Endothelial cell of umbilical vein (primary cell): ENCODE measurements at regions not wholly inside any gene's neighbourhood (a gene's known extent, or its start where the extent isn't known, plus 50 kb on each side); places are given as distances from the start of the nearest gene placed in this dataset.
A peak's percentile ranks its signal among the peaks of the same experiment; 100 is the strongest.

Experiments
- BruUV-seq: library from RNA; stranded (reverse); fragments of 400-500 nt; replicated peaks from 2 replicates; lab custom pipeline; 2021; lab: Mats Ljungman, UMichigan
- CTCF ChIA-PET: fragments of 300-600, 350-600 bp; sonication (Branson Sonifier 250); formaldehyde crosslinking; loops from one replicate; lab custom pipeline; 2021; ENCODE audit warnings: antibody characterized with exemption, inconsistent platforms; lab: Charles Lee
- POLR2A ChIA-PET: fragments of 300-600, 350-600 bp; sonication (Branson Sonifier 250); formaldehyde crosslinking; loops from one replicate; lab custom pipeline; 2021; ENCODE audit warnings: antibody characterized with exemption, inconsistent platforms; lab: Charles Lee
- DNase-seq: peaks from one replicate; pipeline ENCODE4 v3.0.0-alpha.2; 2011; ENCODE audit warnings: low read depth, low spot score
- FAIRE-seq: peaks from 2 replicates; lab custom pipeline; 2011; peaks lifted over from hg19 to GRCh38; lab: Jason Lieb, UNC
- H2AFZ ChIP-seq: 2 replicates; pipeline ENCODE4 v1.6.0; 2012; ENCODE audit warnings: low read depth, low read length, control low read depth, inconsistent platforms
- H3K27ac ChIP-seq: 2 replicates; pipeline ENCODE4 v1.5.1; 2011; ENCODE audit warnings: low read depth, mild to moderate bottlenecking, control low read depth, low read length, moderate library complexity; ENCODE audit not compliant: insufficient read depth
- H3K27me3 ChIP-seq, 2 experiments: 2 replicates each; pipeline versions ENCODE4 v1.6.0 to v1.6.1; 2011; ENCODE audit warnings: low read length in 2 of 2, mixed read lengths in 1 of 2; ENCODE audit not compliant: control insufficient read depth in 2 of 2, insufficient read depth in 2 of 2
- H3K36me3 ChIP-seq, 2 experiments: 2 replicates in 1 of 2; 3 replicates in 1 of 2; pipeline ENCODE4 v1.5.1; 2011; ENCODE audit warnings: low read length in 2 of 2, mild to moderate bottlenecking in 1 of 2, moderate library complexity in 1 of 2; ENCODE audit not compliant: control insufficient read depth in 2 of 2, insufficient read depth in 2 of 2; ENCODE audit errors: extremely low read depth in 1 of 2
- H3K4me1 ChIP-seq: 3 replicates; pipeline ENCODE4 v1.5.1; 2011; ENCODE audit warnings: mild to moderate bottlenecking, low read length; ENCODE audit not compliant: control insufficient read depth, insufficient read depth; ENCODE audit errors: extremely low read depth
- H3K4me2 ChIP-seq: 2 replicates; pipeline ENCODE4 v1.6.1; 2011; ENCODE audit warnings: low read length, control low read depth, mixed read lengths; ENCODE audit not compliant: insufficient read depth
- H3K4me3 ChIP-seq, 3 experiments: fragments of 200-600 bp in 1 of 3; sonication (generic), shearing (Covaris generic) in 1 of 3; replicated peaks in 1 of 3; 2 replicates each; pipeline ENCODE4 v1.5.1; 2011 to 2016; ENCODE audit warnings: control low read depth in 3 of 3, low read length in 3 of 3, mild to moderate bottlenecking in 2 of 3, inconsistent platforms in 1 of 3, low read depth in 1 of 3, moderate library complexity in 1 of 3; ENCODE audit not compliant: insufficient read depth in 1 of 3
- H3K79me2 ChIP-seq: 2 replicates; pipeline ENCODE4 v1.6.0; 2012; ENCODE audit warnings: low read length, inconsistent platforms; ENCODE audit not compliant: control insufficient read depth, insufficient read depth
- H3K9ac ChIP-seq: replicated peaks from 2 replicates; pipeline ENCODE3; 2011; ENCODE audit warnings: low read length, control low read depth; ENCODE audit not compliant: insufficient read depth; ENCODE audit errors: extremely low read depth
- H3K9me1 ChIP-seq: replicated peaks from 3 replicates; pipeline ENCODE4 v1.6.0; 2011; ENCODE audit warnings: mild to moderate bottlenecking, low read length; ENCODE audit not compliant: control insufficient read depth, insufficient read depth; ENCODE audit errors: extremely low read depth
- H3K9me3 ChIP-seq: replicated peaks from 2 replicates; pipeline ENCODE4 v1.5.1; 2012; ENCODE audit warnings: low read length, inconsistent platforms; ENCODE audit not compliant: control insufficient read depth, insufficient read depth
- H4K20me1 ChIP-seq: replicated peaks from 2 replicates; pipeline ENCODE3; 2011; ENCODE audit warnings: mild to moderate bottlenecking, low read length; ENCODE audit not compliant: control insufficient read depth, insufficient read depth; ENCODE audit errors: extremely low read depth
- EZH2 ChIP-seq: IDR thresholded peaks from 2 replicates; pipeline ENCODE4 v1.6.1; 2012; ENCODE audit warnings: borderline replicate concordance, low read depth, mild to moderate bottlenecking, moderate library complexity, low read length, inconsistent platforms; ENCODE audit not compliant: severe bottlenecking
- FOS ChIP-seq: IDR thresholded peaks from 2 replicates; pipeline ENCODE4 v1.6.1; 2011; ENCODE audit warnings: mild to moderate bottlenecking, low read length, moderate library complexity, borderline replicate concordance; ENCODE audit not compliant: insufficient read depth
- GATA2 ChIP-seq: IDR thresholded peaks from 2 replicates; pipeline ENCODE4 v1.7.0; 2011; ENCODE audit warnings: low read depth, mild to moderate bottlenecking, moderate library complexity, mixed read lengths, low read length; ENCODE audit not compliant: insufficient read length, insufficient read depth
- JUN ChIP-seq: IDR thresholded peaks from 2 replicates; pipeline ENCODE4 v1.6.1; 2011; ENCODE audit warnings: borderline replicate concordance, low read depth; ENCODE audit not compliant: insufficient read length, insufficient read depth
- MYC ChIP-seq: IDR thresholded peaks from one replicate; pipeline ENCODE4 v1.6.1; 2011; ENCODE audit warnings: mild to moderate bottlenecking, low read depth, low read length
- POLR2A ChIP-seq: IDR thresholded peaks from 2 replicates; pipeline ENCODE4 v1.6.1; 2012; ENCODE audit warnings: low read depth, mild to moderate bottlenecking, control low read depth, low read length
- POLR2AphosphoS5 ChIP-seq: IDR thresholded peaks from 2 replicates; pipeline ENCODE4 v1.6.1; 2012; ENCODE audit warnings: low read depth, mild to moderate bottlenecking, control low read depth, low read length, moderate library complexity; ENCODE audit not compliant: insufficient read depth
- dilution Hi-C: fragments of 300-500 bp; cut with MboI; formaldehyde crosslinking; loops from one replicate; pipeline ENCODE4 v1.15.0; 2019; ENCODE audit warnings: low sequenced_read_pairs; ENCODE audit not compliant: extremely low pct_ligation_motif_present
- intact Hi-C: fragments of 100-400 bp; cut with micrococcal nuclease; formaldehyde crosslinking; loops from one replicate; pipeline ENCODE4 v1.10.0; 2022
- TF ChIP-seq, protein P1 (sequence below), 2 donors: IDR thresholded peaks; 1 replicate in 1 of 2; 2 replicates in 1 of 2; pipeline ENCODE4 v1.5.1; 2011; ENCODE audit warnings: low read length in 2 of 2, mild to moderate bottlenecking in 2 of 2, moderate library complexity in 2 of 2, control low read depth in 1 of 2, inconsistent platforms in 1 of 2, low read depth in 1 of 2; ENCODE audit not compliant: insufficient read depth in 1 of 2; ENCODE audit errors: extremely low read depth in 1 of 2
- TF ChIP-seq, protein P2 (sequence below): IDR thresholded peaks from 2 replicates; pipeline ENCODE4 v1.6.1; 2011; ENCODE audit not compliant: insufficient read depth, insufficient read length

DNA sequence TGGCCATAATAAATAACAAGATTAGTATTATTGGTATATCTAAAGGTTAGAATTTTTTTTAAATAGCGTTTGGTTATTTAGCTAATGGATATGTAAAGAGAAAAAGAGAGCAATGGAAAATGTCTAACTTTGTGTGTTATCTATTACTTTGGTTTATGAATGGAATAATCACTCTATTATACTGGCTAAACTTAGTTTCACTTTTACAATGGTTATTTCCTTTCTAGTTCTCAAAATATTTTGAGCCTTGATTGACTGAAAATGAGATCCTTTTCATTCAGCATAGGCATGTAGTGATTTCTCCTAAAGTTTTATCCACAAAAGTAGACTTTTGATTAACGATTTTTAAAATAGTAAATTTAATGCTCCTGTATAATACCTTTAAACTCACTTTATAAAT, 51.6 kb upstream of the MLIP start:
- ChIA-PET CTCF (no interaction called here), POLR2A (no interaction called here)
- no peaks in the 10 kb centered on the region for H3K9me3 ChIP-seq
- peak overlapping the region in 2 of 3 experiments; percentile 46 to 48 for H3K4me3 ChIP-seq
- peak overlapping the region; percentile 80 for H2AFZ ChIP-seq
- no peaks in the 10 kb centered on the region for H3K9me1 ChIP-seq
- no TSS peak for BruUV-seq
- dilution Hi-C loops (no loop called here), intact Hi-C loops (loop anchor here (1.0 kb wide), 3 partner anchors 11 to 134 kb away; no protein-coding TSS in a partner anchor)
- H3K27me3 ChIP-seq, result no peaks in the 10 kb centered on the region
- DNase-seq (peak; percentile 49), FAIRE-seq (no peak)
- H3K4me2 ChIP-seq, result peak overlapping the region; percentile 88
- no peaks in the 10 kb centered on the region for H3K36me3 ChIP-seq
- H4K20me1 ChIP-seq, result no peaks in the 10 kb centered on the region
- no peaks in the 10 kb centered on the region for H3K79me2 ChIP-seq
- H3K9ac ChIP-seq, result peak overlapping the region; percentile 42
- H3K4me1 ChIP-seq, result peaks cover 15% of the 10 kb centered on the region
- peak overlapping the region; percentile 53 for H3K27ac ChIP-seq
- TF ChIP-seq FOS, result no peak
- TF ChIP-seq, protein P1, sequence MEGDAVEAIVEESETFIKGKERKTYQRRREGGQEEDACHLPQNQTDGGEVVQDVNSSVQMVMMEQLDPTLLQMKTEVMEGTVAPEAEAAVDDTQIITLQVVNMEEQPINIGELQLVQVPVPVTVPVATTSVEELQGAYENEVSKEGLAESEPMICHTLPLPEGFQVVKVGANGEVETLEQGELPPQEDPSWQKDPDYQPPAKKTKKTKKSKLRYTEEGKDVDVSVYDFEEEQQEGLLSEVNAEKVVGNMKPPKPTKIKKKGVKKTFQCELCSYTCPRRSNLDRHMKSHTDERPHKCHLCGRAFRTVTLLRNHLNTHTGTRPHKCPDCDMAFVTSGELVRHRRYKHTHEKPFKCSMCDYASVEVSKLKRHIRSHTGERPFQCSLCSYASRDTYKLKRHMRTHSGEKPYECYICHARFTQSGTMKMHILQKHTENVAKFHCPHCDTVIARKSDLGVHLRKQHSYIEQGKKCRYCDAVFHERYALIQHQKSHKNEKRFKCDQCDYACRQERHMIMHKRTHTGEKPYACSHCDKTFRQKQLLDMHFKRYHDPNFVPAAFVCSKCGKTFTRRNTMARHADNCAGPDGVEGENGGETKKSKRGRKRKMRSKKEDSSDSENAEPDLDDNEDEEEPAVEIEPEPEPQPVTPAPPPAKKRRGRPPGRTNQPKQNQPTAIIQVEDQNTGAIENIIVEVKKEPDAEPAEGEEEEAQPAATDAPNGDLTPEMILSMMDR (IDR thresholded peaks at IDR 0.05; ENCODE audit: extremely low read depth in 1 of 2, insufficient read depth in 1 of 2, low read depth in 1 of 2, low read length in 2 of 2), result no peak
- TF ChIP-seq MYC, result no peak
- TF ChIP-seq POLR2AphosphoS5, result no peak
- no peak for TF ChIP-seq JUN
- TF ChIP-seq EZH2, result no peak
- no peak for TF ChIP-seq POLR2A
- no peak for TF ChIP-seq GATA2
- TF ChIP-seq, protein P2, sequence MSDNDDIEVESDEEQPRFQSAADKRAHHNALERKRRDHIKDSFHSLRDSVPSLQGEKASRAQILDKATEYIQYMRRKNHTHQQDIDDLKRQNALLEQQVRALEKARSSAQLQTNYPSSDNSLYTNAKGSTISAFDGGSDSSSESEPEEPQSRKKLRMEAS, result no peak
